ENCODE measurements at regions not wholly inside any gene's neighbourhood (a gene's known extent, or its start where the extent isn't known, plus 50 kb on each side); places are given as distances from the start of the nearest gene placed in this dataset.

GRCh38 chr3:110512961-110513360 lies 558.7 kb upstream of the NECTIN3 start:
- TF ChIP-seq FOXM1 (IDR thresholded peaks at IDR 0.05; ENCODE audit: borderline replicate concordance) (no peak), ZNF384 (IDR thresholded peaks at IDR 0.05) (no peak), SUZ12 (IDR thresholded peaks at IDR 0.05) (no peak), TARDBP (IDR thresholded peaks at IDR 0.05) (no peak), SP1 (IDR thresholded peaks at IDR 0.05) (no peak), HDGF (IDR thresholded peaks at IDR 0.05; ENCODE audit: borderline replicate concordance) (no peak), ARNT (IDR thresholded peaks at IDR 0.05) (no peak)

Data from HEK293T (cell line).